Lower leg skin (tissue), 3 donors: ENCODE measurements at regions not wholly inside any gene's neighbourhood (a gene's known extent, or its start where the extent isn't known, plus 50 kb on each side); places are given as distances from the start of the nearest gene placed in this dataset.

ENCODE experiments used
- POLR2A ChIP-seq, 2 donors: fragments of 450-650 bp; IDR thresholded peaks; one replicate each; pipeline ENCODE4 v1.6.1; 2016 to 2017; ENCODE audit warnings: antibody characterized with exemption in 2 of 2, mild to moderate bottlenecking in 1 of 2, moderate library complexity in 1 of 2
- TF ChIP-seq, protein P1 (sequence below), 3 donors: fragments of 450-650 bp; IDR thresholded peaks; one replicate each; pipeline ENCODE4 v1.5.1; 2016; ENCODE audit warnings: antibody characterized with exemption in 3 of 3, mild to moderate bottlenecking in 3 of 3, moderate library complexity in 2 of 3

DNA sequence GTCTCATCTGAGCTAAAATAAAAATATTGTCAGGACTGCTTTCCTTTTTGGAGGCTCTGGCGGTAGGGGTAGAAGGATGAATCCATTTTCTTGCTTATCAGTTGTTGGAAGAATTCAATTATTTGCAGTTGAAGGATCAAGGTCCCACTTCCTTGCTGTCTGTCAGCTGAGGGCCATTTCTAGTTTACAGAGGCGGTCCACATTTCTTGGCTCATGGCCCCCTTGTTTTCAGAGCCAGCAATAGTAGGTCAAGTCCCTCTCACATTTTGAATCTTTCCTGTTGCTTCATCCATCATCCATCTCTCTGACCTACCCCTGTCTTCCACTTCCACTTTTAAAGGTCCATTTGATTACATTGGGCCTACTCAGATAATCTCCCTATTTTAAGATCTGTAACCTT lies 1099.3 kb upstream of the DIAPH2 start:
- TF ChIP-seq POLR2A (IDR thresholded peaks at IDR 0.05): no peak
- TF ChIP-seq, protein P1, sequence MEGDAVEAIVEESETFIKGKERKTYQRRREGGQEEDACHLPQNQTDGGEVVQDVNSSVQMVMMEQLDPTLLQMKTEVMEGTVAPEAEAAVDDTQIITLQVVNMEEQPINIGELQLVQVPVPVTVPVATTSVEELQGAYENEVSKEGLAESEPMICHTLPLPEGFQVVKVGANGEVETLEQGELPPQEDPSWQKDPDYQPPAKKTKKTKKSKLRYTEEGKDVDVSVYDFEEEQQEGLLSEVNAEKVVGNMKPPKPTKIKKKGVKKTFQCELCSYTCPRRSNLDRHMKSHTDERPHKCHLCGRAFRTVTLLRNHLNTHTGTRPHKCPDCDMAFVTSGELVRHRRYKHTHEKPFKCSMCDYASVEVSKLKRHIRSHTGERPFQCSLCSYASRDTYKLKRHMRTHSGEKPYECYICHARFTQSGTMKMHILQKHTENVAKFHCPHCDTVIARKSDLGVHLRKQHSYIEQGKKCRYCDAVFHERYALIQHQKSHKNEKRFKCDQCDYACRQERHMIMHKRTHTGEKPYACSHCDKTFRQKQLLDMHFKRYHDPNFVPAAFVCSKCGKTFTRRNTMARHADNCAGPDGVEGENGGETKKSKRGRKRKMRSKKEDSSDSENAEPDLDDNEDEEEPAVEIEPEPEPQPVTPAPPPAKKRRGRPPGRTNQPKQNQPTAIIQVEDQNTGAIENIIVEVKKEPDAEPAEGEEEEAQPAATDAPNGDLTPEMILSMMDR (IDR thresholded peaks at IDR 0.05): no peak
